ENCODE measurements at regions not wholly inside any gene's neighbourhood (a gene's known extent, or its start where the extent isn't known, plus 50 kb on each side); places are given as distances from the start of the nearest gene placed in this dataset.

DNA sequence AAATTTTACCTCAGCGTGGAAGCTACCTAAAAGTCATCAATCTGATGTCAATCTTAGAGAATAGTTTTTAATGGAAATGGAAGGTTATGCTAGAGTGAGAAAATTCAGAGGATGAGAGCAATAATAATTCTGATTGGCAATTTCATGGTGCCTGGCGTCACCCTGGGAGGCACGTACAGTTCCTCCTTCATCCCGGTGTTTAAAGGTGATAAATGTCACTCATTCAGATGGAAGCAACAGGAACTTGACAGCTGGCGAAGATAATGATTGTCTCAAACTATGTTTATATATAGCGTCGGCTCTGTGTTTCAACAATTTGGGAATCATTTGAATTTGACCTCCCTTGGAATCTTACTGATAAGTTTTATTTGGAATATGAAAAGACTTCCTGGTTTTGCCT lies 108.4 kb downstream of the MED10 start:
- no peak for TF ChIP-seq POLR2A (IDR thresholded peaks at IDR 0.05)
- TF ChIP-seq, protein P1, sequence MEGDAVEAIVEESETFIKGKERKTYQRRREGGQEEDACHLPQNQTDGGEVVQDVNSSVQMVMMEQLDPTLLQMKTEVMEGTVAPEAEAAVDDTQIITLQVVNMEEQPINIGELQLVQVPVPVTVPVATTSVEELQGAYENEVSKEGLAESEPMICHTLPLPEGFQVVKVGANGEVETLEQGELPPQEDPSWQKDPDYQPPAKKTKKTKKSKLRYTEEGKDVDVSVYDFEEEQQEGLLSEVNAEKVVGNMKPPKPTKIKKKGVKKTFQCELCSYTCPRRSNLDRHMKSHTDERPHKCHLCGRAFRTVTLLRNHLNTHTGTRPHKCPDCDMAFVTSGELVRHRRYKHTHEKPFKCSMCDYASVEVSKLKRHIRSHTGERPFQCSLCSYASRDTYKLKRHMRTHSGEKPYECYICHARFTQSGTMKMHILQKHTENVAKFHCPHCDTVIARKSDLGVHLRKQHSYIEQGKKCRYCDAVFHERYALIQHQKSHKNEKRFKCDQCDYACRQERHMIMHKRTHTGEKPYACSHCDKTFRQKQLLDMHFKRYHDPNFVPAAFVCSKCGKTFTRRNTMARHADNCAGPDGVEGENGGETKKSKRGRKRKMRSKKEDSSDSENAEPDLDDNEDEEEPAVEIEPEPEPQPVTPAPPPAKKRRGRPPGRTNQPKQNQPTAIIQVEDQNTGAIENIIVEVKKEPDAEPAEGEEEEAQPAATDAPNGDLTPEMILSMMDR (IDR thresholded peaks at IDR 0.05), result no peak

Measured in Peyer's patch (tissue), 4 donors.